ENCODE measurements at regions not wholly inside any gene's neighbourhood (a gene's known extent, or its start where the extent isn't known, plus 50 kb on each side); places are given as distances from the start of the nearest gene placed in this dataset.

- Histone ChIP-seq H3K79me1 (replicated peaks; ENCODE audit: low read length, poor library complexity, severe bottlenecking) (no peaks in the 10 kb centered on the region), H2BK12ac (ENCODE audit: low read length in 2 of 2) (no peak overlapping the region), H3K14ac (ENCODE audit: low read length in 2 of 2) (no peak overlapping the region)
Measured at GRCh38 chr18:54013452-54013851, 211.0 kb downstream of the MBD2 start.

GRCh38 chr18:54004828-54005227, 219.6 kb downstream of the MBD2 start:
- H2AFZ ChIP-seq (ENCODE audit: low read depth, low read length): no peak overlapping the region
- no peak overlapping the region for H3K18ac ChIP-seq (ENCODE audit: low read depth in 1 of 2, low read length in 2 of 2)
- H3K4me2 ChIP-seq (ENCODE audit: low read length, poor library complexity, severe bottlenecking): no peak overlapping the region
- H4K91ac ChIP-seq (ENCODE audit: low read length): no peak overlapping the region
- 51% methylated on average over 4 of the region's 4 CpGs for WGBS
- no peaks in the 10 kb centered on the region for H3K27me3 ChIP-seq (ENCODE audit: control insufficient read depth in 1 of 2, insufficient read depth in 1 of 2, low read length in 2 of 2)
- H3K79me1 ChIP-seq (replicated peaks; ENCODE audit: low read length, poor library complexity, severe bottlenecking): no peaks in the 10 kb centered on the region
- H3K14ac ChIP-seq (ENCODE audit: low read length in 2 of 2): no peak overlapping the region
- no peak overlapping the region for H3K9ac ChIP-seq (ENCODE audit: low read length)
- DNase-seq: no peak
- H2BK12ac ChIP-seq (ENCODE audit: low read length in 2 of 2): no peak overlapping the region
- no peak overlapping the region for H3K4me3 ChIP-seq (ENCODE audit: insufficient read depth in 1 of 2, low read depth in 1 of 2, low read length in 2 of 2)
- H3K4me1 ChIP-seq (ENCODE audit: control insufficient read depth, insufficient read depth, low read depth, low read length): no peaks in the 10 kb centered on the region
- H3K9me3 ChIP-seq (ENCODE audit: control insufficient read depth, low read length): no peaks in the 10 kb centered on the region
- no peak overlapping the region for H2BK5ac ChIP-seq (ENCODE audit: low read depth, low read length, poor library complexity, severe bottlenecking)
- no peak overlapping the region for H3K23ac ChIP-seq (ENCODE audit: low read length in 2 of 2)
- no peak overlapping the region for H4K8ac ChIP-seq (ENCODE audit: low read length)
- no peaks in the 10 kb centered on the region for H3K36me3 ChIP-seq (ENCODE audit: control insufficient read depth in 1 of 2, insufficient read depth in 2 of 2, low read depth in 1 of 2, low read length in 2 of 2)
- no peak overlapping the region for H2AK5ac ChIP-seq (ENCODE audit: low read length, severe bottlenecking)
- H3K27ac ChIP-seq (ENCODE audit: low read length, poor library complexity, severe bottlenecking): no peak overlapping the region
- no peak overlapping the region for H2BK15ac ChIP-seq (ENCODE audit: low read depth, poor library complexity, severe bottlenecking)
- H3K4ac ChIP-seq (ENCODE audit: low read depth in 1 of 2, low read length in 2 of 2): no peak overlapping the region
- H2BK120ac ChIP-seq (ENCODE audit: low read depth, low read length): no peak overlapping the region

More at GRCh38 chr18:54013452-54013851, 211.0 kb downstream of the MBD2 start:
- Histone ChIP-seq H3K27ac (ENCODE audit: low read length, poor library complexity, severe bottlenecking) (no peak overlapping the region), H3K4me2 (ENCODE audit: low read length, poor library complexity, severe bottlenecking) (no peak overlapping the region), H3K18ac (ENCODE audit: low read depth in 1 of 2, low read length in 2 of 2) (no peak overlapping the region), H3K27me3 (ENCODE audit: control insufficient read depth in 1 of 2, insufficient read depth in 1 of 2, low read length in 2 of 2) (no peaks in the 10 kb centered on the region), H3K4me1 (ENCODE audit: control insufficient read depth, insufficient read depth, low read depth, low read length) (no peaks in the 10 kb centered on the region), H2BK15ac (ENCODE audit: low read depth, poor library complexity, severe bottlenecking) (no peak overlapping the region), H4K91ac (ENCODE audit: low read length) (no peak overlapping the region), H2AFZ (ENCODE audit: low read depth, low read length) (no peak overlapping the region), H3K9me3 (ENCODE audit: control insufficient read depth, low read length) (no peaks in the 10 kb centered on the region), H3K4ac (ENCODE audit: low read depth in 1 of 2, low read length in 2 of 2) (no peak overlapping the region), H2BK120ac (ENCODE audit: low read depth, low read length) (no peak overlapping the region), H3K36me3 (ENCODE audit: control insufficient read depth in 1 of 2, insufficient read depth in 2 of 2, low read depth in 1 of 2, low read length in 2 of 2) (no peaks in the 10 kb centered on the region), H2BK5ac (ENCODE audit: low read depth, low read length, poor library complexity, severe bottlenecking) (no peak overlapping the region), H4K8ac (ENCODE audit: low read length) (no peak overlapping the region), H3K9ac (ENCODE audit: low read length) (no peak overlapping the region), H3K23ac (ENCODE audit: low read length in 2 of 2) (no peak overlapping the region), H3K4me3 (ENCODE audit: insufficient read depth in 1 of 2, low read depth in 1 of 2, low read length in 2 of 2) (no peak overlapping the region), H2AK5ac (ENCODE audit: low read length, severe bottlenecking) (no peak overlapping the region)
- DNase-seq: no peak
- WGBS: 98% methylated on average over 4 of the region's 5 CpGs

GRCh38 chr18:54003195-54003594, 221.3 kb downstream of the MBD2 start:
- no peak overlapping the region for H2BK15ac ChIP-seq (ENCODE audit: low read depth, poor library complexity, severe bottlenecking)
- H3K4me1 ChIP-seq (ENCODE audit: control insufficient read depth, insufficient read depth, low read depth, low read length): no peaks in the 10 kb centered on the region
- no peak for DNase-seq
- no peaks in the 10 kb centered on the region for H3K27me3 ChIP-seq (ENCODE audit: control insufficient read depth in 1 of 2, insufficient read depth in 1 of 2, low read length in 2 of 2)
- H3K4ac ChIP-seq (ENCODE audit: low read depth in 1 of 2, low read length in 2 of 2): no peak overlapping the region
- H3K9ac ChIP-seq (ENCODE audit: low read length): no peak overlapping the region
- H3K18ac ChIP-seq (ENCODE audit: low read depth in 1 of 2, low read length in 2 of 2): no peak overlapping the region
- H2BK5ac ChIP-seq (ENCODE audit: low read depth, low read length, poor library complexity, severe bottlenecking): no peak overlapping the region
- no peaks in the 10 kb centered on the region for H3K9me3 ChIP-seq (ENCODE audit: control insufficient read depth, low read length)
- H3K27ac ChIP-seq (ENCODE audit: low read length, poor library complexity, severe bottlenecking): no peak overlapping the region
- no peak overlapping the region for H2AK5ac ChIP-seq (ENCODE audit: low read length, severe bottlenecking)
- H3K14ac ChIP-seq (ENCODE audit: low read length in 2 of 2): no peak overlapping the region
- H2BK120ac ChIP-seq (ENCODE audit: low read depth, low read length): no peak overlapping the region
- no peak overlapping the region for H3K4me2 ChIP-seq (ENCODE audit: low read length, poor library complexity, severe bottlenecking)
- WGBS: 57% methylated on average over 1 of the region's 2 CpGs
- no peak overlapping the region for H3K4me3 ChIP-seq (ENCODE audit: insufficient read depth in 1 of 2, low read depth in 1 of 2, low read length in 2 of 2)
- no peak overlapping the region for H3K23ac ChIP-seq (ENCODE audit: low read length in 2 of 2)
- H3K79me1 ChIP-seq (replicated peaks; ENCODE audit: low read length, poor library complexity, severe bottlenecking): no peaks in the 10 kb centered on the region
- no peak overlapping the region for H2AFZ ChIP-seq (ENCODE audit: low read depth, low read length)
- no peak overlapping the region for H4K91ac ChIP-seq (ENCODE audit: low read length)
- no peaks in the 10 kb centered on the region for H3K36me3 ChIP-seq (ENCODE audit: control insufficient read depth in 1 of 2, insufficient read depth in 2 of 2, low read depth in 1 of 2, low read length in 2 of 2)
- H2BK12ac ChIP-seq (ENCODE audit: low read length in 2 of 2): no peak overlapping the region
- no peak overlapping the region for H4K8ac ChIP-seq (ENCODE audit: low read length)

GRCh38 chr18:53997064-53997463, 227.4 kb downstream of the MBD2 start:
- H3K4ac ChIP-seq (ENCODE audit: low read depth in 1 of 2, low read length in 2 of 2): no peak overlapping the region
- H2AFZ ChIP-seq (ENCODE audit: low read depth, low read length): no peak overlapping the region
- WGBS: 100% methylated on average over 1 of the region's 1 CpG

More at GRCh38 chr18:53997064-53997463, 227.4 kb downstream of the MBD2 start:
- Histone ChIP-seq H2BK15ac (ENCODE audit: low read depth, poor library complexity, severe bottlenecking) (no peak overlapping the region), H2AK5ac (ENCODE audit: low read length, severe bottlenecking) (no peak overlapping the region), H3K27ac (ENCODE audit: low read length, poor library complexity, severe bottlenecking) (no peak overlapping the region), H3K23ac (ENCODE audit: low read length in 2 of 2) (no peak overlapping the region), H3K4me1 (ENCODE audit: control insufficient read depth, insufficient read depth, low read depth, low read length) (no peaks in the 10 kb centered on the region), H3K27me3 (ENCODE audit: control insufficient read depth in 1 of 2, insufficient read depth in 1 of 2, low read length in 2 of 2) (no peaks in the 10 kb centered on the region), H3K14ac (ENCODE audit: low read length in 2 of 2) (no peak overlapping the region), H3K4me2 (ENCODE audit: low read length, poor library complexity, severe bottlenecking) (no peak overlapping the region), H3K9me3 (ENCODE audit: control insufficient read depth, low read length) (no peaks in the 10 kb centered on the region), H4K8ac (ENCODE audit: low read length) (no peak overlapping the region), H3K79me1 (replicated peaks; ENCODE audit: low read length, poor library complexity, severe bottlenecking) (no peaks in the 10 kb centered on the region), H2BK120ac (ENCODE audit: low read depth, low read length) (no peak overlapping the region), H2BK12ac (ENCODE audit: low read length in 2 of 2) (no peak overlapping the region), H4K91ac (ENCODE audit: low read length) (no peak overlapping the region), H3K9ac (ENCODE audit: low read length) (no peak overlapping the region), H3K4me3 (ENCODE audit: insufficient read depth in 1 of 2, low read depth in 1 of 2, low read length in 2 of 2) (no peak overlapping the region), H2BK5ac (ENCODE audit: low read depth, low read length, poor library complexity, severe bottlenecking) (no peak overlapping the region), H3K18ac (ENCODE audit: low read depth in 1 of 2, low read length in 2 of 2) (no peak overlapping the region), H3K36me3 (ENCODE audit: control insufficient read depth in 1 of 2, insufficient read depth in 2 of 2, low read depth in 1 of 2, low read length in 2 of 2) (no peaks in the 10 kb centered on the region)
- DNase-seq: no peak

All from mesenchymal stem cell (in vitro differentiated cells and primary cell).